MM.1S (cell line): ENCODE measurements at regions not wholly inside any gene's neighbourhood (a gene's known extent, or its start where the extent isn't known, plus 50 kb on each side); places are given as distances from the start of the nearest gene placed in this dataset.
"Not testable (repeated sequence)": the region's sequence is repeated elsewhere in the genome, so short reads cannot be mapped to it uniquely, and the experiment has no call there.

Experiments used
- CTCF ChIP-seq: fragments of 300-600 bp; sonication (generic); IDR thresholded peaks from 2 replicates; pipeline ENCODE4 v1.5.1; 2016; ENCODE audit warnings: antibody characterized with exemption, low read length, mixed read lengths
- EZH2 ChIP-seq: fragments of 300-600 bp; sonication (generic); optimal IDR thresholded peaks from 2 replicates; pipeline ENCODE3; 2017; ENCODE audit warnings: low read depth, mild to moderate bottlenecking, antibody characterized with exemption, low read length, mixed read lengths
- EZH2phosphoT487 ChIP-seq: fragments of 300-600 bp; sonication (generic); IDR thresholded peaks from 2 replicates; pipeline ENCODE4 v1.6.1; 2018; ENCODE audit warnings: antibody characterized with exemption, low read length

- TF ChIP-seq CTCF, EZH2, EZH2phosphoT487: not testable (repeated sequence)
Measured at GRCh38 chr6:20346948-20347347, 54.7 kb upstream of the E2F3 start.
